ENCODE measurements at regions not wholly inside any gene's neighbourhood (a gene's known extent, or its start where the extent isn't known, plus 50 kb on each side); places are given as distances from the start of the nearest gene placed in this dataset.
"Not testable (repeated sequence)": the region's sequence is repeated elsewhere in the genome, so short reads cannot be mapped to it uniquely, and the experiment has no call there.

DNA sequence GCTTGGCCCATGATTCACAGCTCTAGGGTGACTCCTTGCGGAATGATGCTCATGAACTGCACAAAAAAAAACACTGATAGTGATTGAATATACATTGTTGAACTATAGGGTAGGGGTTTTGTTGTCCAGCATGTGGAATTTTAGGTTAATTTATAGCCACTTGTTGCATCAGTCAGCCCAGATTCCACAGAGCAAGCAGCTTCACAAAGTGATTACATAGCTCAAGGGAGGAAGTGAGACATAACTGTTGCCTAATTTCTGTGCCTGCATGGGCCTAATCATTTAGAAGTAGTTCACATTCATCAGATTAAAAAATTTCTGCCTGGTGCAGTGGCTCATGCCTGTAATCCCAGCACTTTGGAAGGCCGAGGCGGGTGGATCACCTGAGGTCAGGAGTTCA is 142.2 kb upstream of the ZNF722 start:
- not testable (repeated sequence) for DNase-seq

DNA sequence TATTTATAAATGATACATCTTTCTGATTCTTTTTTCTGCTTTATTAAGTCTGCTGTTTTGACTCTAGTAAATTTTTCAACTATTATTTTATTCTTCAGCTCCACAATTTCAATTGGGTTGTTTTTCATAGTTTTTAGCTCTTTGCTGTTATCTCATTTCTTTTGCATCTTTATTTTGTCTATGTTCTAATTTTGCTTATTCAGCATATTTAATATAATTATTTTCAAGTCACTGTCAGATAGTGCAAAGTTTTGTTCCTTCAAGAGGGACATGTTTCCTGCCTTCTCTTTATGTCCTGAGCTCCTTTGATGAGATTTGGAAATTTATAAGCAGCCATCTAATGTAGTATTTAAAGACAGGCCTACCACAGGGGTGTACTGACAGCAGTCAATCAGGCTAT is 131.5 kb upstream of the ZNF722 start:
- DNase-seq, result no peak

DNA sequence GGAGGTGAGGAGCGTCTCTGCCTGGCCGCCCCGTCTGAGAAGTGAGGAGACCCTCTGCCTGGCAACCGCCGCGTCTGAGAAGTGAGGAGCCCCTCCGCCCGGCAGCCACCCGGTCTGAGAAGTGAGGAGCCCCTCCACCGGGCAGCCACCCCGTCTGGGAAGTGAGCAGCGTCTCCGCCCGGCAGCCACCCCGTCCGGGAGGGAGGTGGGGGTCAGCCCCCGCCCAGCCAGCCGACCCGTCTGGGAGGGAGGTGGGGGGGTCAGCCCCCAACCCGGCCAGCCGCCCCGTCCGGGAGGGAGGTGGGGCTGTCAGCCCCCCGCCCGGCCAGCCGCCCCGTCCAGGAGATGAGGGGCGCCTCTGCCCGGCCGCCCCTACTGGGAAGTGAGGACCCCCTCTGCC is 124.4 kb upstream of the ZNF722 start:
- DNase-seq, result not testable (repeated sequence)

DNA sequence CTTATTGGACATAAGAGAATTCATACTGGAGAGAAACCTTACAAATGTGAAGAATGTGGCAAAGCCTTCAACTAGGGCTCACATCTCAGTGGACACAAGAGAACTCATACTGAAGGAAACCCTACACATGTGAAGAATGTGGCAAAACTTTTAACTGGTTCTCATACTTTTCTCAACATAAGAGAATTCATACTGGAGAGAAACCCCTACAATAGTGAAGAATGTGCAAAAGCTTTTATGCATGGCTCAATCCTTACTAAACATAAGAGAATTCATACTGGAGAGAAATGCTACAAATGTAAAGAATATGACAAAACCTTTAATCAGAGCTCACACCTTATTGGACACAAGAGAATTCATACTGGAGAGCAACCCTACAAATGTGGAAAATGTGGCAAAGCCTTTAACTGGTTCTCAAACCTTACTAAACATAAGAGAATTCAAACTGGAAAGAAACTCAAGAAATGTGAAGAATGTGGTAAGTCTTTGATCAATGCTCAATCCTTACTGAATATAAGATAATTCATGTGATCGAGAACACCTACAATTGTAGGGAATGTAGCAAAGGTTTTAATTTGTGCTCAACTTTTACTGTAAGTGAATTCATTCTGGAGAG is 121.8 kb upstream of the ZNF722 start:
- no peak for DNase-seq

DNA sequence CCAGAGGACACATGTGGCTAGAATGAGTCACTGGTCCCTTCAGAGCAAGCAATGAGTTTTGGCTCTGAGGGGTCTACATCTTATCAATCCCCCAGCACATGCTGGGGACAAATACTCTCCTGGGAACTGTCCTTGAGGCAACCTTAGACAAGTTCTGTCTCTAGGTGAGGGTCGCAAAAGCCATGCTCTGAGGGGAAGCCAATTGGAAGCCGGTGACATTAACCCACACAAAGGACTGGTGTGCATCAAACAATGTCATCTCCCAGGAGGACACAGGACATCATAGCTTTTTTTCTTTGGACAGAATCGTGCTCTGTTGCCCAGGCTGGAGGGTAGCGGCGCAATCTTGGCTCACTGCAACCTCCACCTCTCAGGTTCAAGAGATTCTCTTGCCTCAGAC is 111.6 kb upstream of the ZNF722 start:
- no peak for DNase-seq

DNA sequence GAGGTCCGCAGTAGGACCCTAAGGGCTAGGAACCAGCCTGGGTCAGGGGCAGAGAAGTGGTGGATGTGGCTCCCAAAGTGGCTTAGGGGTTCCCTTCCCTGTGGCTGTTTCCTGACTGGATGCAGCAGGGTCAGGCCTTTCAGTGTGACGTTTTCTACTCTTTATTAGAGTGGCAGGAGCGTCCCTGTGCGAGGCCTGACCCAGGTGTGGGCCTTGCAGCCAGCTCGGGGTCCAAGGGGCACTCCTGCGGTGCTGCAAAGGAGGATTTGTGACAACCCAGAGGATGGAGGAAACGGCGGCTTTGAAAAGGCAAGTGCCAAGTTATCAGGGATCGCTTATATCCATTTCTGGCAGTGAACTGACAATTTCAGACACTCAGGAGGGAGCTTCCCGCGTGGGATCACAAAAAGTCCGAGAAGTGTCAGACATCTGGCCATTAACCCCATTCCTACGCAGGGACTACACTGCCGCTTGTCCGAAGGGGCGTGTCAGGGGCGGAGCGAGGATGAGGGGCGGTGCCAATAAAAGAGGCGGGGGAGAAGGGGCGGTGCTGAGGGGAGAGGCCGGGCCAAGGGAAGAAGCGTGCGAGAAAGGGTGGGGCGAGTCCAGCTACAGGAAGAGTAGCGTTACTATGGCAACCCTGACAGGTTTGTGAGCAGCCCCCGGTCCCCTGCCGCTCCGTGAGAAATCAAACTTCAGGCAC is 98.8 kb upstream of the ZNF722 start:
- peak; percentile 64 for DNase-seq

DNA sequence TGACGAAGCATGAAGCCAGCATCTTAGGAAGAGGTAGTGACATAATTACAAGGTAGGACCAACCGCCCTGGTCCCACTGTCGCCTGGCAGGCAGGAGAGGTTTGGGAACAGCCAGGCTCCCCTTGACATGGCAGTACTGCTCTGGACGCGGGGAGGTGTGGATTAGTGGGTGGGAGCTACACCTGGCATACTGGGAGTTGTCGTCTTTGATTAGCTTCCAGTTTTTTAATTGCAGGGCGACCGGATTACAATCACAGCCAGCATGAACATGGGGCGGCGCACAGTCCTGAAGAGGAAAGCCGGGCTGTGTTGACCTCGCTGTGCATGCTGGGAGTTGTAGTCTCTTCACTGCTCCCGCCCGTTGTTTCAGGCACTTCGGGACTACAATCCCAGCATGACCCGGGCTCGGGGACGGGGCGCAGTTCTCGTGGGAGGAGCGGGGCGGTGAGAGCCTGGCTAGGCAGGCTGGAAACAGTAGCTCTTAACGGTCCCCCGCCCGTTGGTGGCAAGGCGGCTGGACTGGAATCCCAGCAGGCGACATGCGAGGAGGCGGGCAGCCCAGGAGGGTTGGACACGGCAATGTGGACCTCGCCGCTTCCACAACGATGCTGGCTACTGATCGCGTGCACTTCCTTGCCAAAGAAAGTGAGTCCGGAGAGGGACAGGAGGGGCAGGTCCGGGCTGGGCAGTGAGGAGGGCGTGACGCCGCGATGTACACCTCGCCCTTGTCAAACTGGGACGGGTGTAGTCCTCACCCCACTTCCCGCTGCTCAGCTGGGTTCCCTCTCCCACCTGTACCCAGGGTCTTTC is 98.0 kb upstream of the ZNF722 start:
- DNase-seq, result peak; percentile 91

DNA sequence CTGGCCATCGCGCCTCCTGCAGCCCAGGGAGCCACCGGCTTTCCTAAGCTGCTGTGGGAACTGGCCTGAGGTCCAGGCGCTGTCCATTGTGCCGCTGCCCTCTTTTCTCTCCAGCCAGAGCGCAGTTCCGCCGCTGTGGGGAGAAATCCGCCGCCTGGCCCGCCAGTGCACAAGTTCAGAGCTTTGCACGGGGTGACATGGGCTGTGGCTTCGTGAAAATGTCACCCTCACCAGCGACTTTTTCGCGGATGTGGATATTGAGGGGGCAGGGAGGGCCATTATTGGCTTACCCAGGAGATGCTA is 97.5 kb upstream of the ZNF722 start:
- not testable (repeated sequence) for DNase-seq

DNA sequence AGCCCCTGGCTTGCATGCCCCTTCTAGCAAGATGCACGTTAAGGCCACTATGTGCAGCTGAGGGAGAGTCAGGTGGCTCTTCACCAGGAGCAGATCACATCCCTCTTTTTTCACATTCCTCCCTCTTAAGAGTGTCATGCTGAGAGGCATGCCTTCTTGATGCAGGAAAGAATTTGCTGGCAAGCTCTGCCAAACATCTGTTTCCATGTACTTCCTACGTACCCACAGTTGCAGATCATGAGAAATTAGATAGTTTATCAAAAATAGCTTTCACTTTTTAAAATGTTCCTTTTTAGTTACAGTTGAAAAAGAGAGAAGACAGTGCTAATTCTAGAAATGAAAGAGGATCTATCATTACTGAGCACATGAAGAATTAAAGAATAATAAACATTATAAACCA is 79.7 kb upstream of the ZNF722 start:
- no peak for DNase-seq

DNA sequence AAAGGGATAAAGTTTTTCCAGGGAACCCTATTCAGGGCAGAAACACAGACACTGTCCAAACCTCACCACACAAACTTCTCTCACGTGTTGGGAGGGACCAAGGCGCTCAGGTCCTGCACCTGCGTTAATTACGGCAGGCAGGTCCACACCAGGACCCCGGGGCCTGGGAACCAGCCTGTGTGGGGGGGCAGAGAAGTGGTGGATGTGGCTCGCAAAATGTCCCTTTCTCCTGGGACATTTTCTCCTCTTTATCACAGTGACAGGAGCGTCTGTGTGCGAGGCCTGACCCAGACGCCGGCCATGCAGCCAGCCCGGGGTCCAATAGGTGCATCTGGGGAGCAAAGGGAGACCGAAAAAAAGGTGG is 73.4 kb upstream of the ZNF722 start:
- DNase-seq, result no peak

DNA sequence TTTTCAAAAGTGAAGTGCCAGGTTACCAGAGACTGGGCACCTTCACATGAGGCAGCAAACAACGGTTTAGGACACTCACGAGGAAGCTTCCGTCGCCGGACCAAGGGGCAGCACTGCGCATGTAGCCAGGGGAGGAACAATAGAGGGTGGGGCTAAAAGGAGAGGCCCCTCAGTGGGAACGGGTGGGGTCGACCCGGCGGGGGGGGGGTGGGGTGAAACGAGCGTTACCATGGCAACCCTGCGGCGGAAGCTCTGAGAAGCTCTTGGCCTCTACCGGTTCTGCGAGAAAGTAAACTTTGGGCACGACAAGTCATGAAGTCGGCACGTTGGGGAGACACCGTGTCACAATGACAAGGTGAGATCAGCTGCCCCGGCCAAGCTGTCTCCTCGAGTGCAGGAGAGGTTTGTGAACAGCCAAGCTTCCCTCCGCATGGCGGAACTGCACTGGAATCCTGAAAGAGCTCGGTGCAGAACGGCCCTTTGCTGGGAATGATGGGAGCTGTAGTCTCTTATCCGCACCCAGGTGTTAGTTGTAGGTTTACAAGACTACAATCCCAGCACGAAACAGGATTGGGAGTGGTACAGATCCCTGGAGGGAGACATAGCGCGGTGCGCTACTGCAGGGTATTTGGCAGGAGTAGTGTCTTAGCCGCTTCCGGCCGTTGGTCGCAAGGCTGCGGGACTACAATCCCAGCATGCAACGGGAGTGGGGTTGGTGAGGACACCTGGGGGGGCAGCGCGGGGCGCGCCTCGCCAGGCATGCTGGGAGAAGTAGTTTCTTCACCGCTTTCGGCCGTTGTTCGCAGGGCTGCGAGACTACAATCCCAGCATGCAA is 72.8 kb upstream of the ZNF722 start:
- peak; percentile 94 for DNase-seq

DNA sequence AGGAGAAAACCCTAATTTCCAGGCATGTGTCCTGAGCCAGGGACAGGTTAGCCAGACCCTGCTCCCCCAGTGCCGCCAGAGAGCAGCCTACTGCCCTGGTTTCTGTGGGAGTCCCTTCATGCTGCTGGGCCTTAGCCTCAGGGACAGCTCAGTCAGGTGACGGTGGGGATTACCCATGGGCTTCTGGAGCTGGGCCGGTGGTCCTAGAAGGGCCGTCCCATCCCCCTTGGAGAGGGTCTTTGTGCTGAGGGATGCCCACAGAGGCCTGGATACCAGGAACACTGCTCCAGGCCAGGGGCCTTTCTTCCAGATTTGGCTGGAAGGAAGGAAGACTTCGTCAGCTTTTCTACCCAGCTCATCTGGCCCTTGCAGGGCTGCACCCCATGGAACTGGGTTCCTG is 71.4 kb upstream of the ZNF722 start:
- DNase-seq, result no peak

DNA sequence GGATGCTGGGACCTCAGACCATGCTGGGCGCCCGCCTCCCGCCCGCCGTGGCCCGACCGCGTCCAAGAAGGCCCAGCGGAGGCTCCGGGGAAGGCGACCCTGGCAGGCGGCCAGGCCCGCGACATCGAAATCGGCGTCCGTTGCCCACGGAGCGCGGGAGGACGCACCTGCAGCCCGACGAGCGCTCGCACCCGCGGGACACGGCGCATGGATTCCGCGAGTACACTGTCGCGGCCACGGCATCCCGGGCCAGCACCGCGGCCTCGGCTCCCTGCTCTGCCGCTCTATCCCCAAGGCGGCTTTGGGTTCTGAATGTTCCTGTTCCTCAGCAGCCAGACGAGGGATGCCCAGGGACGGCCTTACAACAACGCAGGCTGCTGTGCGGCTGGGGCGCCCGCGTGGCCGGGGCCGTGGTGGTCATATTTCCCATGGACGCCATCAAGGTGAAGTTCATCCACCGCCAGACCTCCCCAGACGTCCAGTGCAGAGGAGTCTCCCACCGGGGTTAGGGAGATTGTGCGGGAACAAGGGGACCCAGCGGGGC is 67.5 kb upstream of the ZNF722 start:
- DNase-seq, result no peak

DNA sequence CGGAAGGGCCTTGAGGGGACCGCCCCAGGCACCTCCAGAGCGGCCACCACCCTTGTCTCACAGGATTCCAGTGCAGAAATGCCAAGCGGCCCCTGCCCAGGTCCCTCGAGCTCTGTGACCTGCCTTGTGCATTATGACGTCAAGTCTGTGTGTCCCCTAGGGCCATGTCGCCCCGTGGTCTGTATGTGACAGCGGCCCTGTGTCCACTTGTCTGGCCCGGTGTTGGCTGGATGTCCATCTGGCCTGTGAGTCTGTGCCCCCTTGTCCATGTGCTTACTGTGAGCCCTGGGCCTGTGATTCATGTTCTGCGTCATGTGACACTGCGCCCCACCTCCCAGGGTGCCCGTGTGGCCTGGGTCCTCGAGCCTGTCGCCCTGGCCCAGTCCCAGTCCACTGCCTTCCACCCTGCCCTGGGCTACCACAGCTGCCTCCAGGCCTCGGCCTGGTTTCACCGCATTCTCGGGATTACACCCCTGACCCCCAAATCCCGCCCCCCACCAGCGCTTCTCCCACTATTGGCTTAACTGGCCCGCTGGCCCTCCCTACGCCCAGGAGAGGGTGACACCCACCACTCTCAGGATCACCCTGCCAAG is 66.6 kb upstream of the ZNF722 start:
- no peak for DNase-seq
